ENCODE measurements at regions not wholly inside any gene's neighbourhood (a gene's known extent, or its start where the extent isn't known, plus 50 kb on each side); places are given as distances from the start of the nearest gene placed in this dataset.

GRCh38 chr2:57884281-57884680 is 162.3 kb upstream of the VRK2 start:
- TF ChIP-seq CTCF (IDR thresholded peaks at IDR 0.05): no peak
- Mint-ChIP-seq H3K4me3 (ENCODE audit: unreplicated experiment) (no peak overlapping the region), H3K36me3 (ENCODE audit: low read depth) (no peaks in the 10 kb centered on the region)

GRCh38 chr2:57885742-57886141 is 160.9 kb upstream of the VRK2 start:
- Mint-ChIP-seq H3K27ac (ENCODE audit: unreplicated experiment) (no peak overlapping the region), H3K4me3 (ENCODE audit: unreplicated experiment) (no peak overlapping the region), H3K4me1 (ENCODE audit: low read depth) (peaks cover 5% of the 10 kb centered on the region), H3K27me3 (ENCODE audit: low read depth) (peaks cover 2% of the 10 kb centered on the region), H3K9me3 (ENCODE audit: low read depth) (no peaks in the 10 kb centered on the region), H3K36me3 (ENCODE audit: low read depth) (no peaks in the 10 kb centered on the region)
- no peak for DNase-seq (ENCODE audit: low spot score)
- TF ChIP-seq CTCF (IDR thresholded peaks at IDR 0.05): no peak

More at GRCh38 chr2:57884281-57884680, 162.3 kb upstream of the VRK2 start:
- peaks cover 5% of the 10 kb centered on the region for H3K4me1 Mint-ChIP-seq (ENCODE audit: low read depth)
- H3K9me3 Mint-ChIP-seq (ENCODE audit: low read depth): no peaks in the 10 kb centered on the region
- no peak overlapping the region for H3K27ac Mint-ChIP-seq (ENCODE audit: unreplicated experiment)
- H3K27me3 Mint-ChIP-seq (ENCODE audit: low read depth): peaks cover 2% of the 10 kb centered on the region
- DNase-seq (ENCODE audit: low spot score): no peak

GRCh38 chr2:57886161-57886786 is 160.3 kb upstream of the VRK2 start:
- Mint-ChIP-seq H3K9me3 (ENCODE audit: low read depth) (no peaks in the 10 kb centered on the region), H3K4me1 (ENCODE audit: low read depth) (peaks cover 7% of the 10 kb centered on the region), H3K4me3 (ENCODE audit: unreplicated experiment) (no peak overlapping the region), H3K27ac (ENCODE audit: unreplicated experiment) (no peak overlapping the region), H3K27me3 (ENCODE audit: low read depth) (peaks cover 2% of the 10 kb centered on the region), H3K36me3 (ENCODE audit: low read depth) (no peaks in the 10 kb centered on the region)
- DNase-seq (ENCODE audit: low spot score): no peak
- no peak for TF ChIP-seq CTCF (IDR thresholded peaks at IDR 0.05)

- Mint-ChIP-seq H3K27ac (ENCODE audit: unreplicated experiment) (no peak overlapping the region), H3K9me3 (ENCODE audit: low read depth) (no peaks in the 10 kb centered on the region), H3K27me3 (ENCODE audit: low read depth) (peaks cover 2% of the 10 kb centered on the region), H3K4me1 (ENCODE audit: low read depth) (peaks cover 10% of the 10 kb centered on the region), H3K4me3 (ENCODE audit: unreplicated experiment) (no peak overlapping the region), H3K36me3 (ENCODE audit: low read depth) (no peaks in the 10 kb centered on the region)
- DNase-seq (ENCODE audit: low spot score): no peak
- no peak for TF ChIP-seq CTCF (IDR thresholded peaks at IDR 0.05)
Observed at GRCh38 chr2:57888463-57888862, 158.1 kb upstream of the VRK2 start.

GRCh38 chr2:57890464-57890863 is 156.1 kb upstream of the VRK2 start:
- no peaks in the 10 kb centered on the region for H3K9me3 Mint-ChIP-seq (ENCODE audit: low read depth)
- peaks cover 5% of the 10 kb centered on the region for H3K27me3 Mint-ChIP-seq (ENCODE audit: low read depth)
- no peak overlapping the region for H3K4me3 Mint-ChIP-seq (ENCODE audit: unreplicated experiment)
- no peak for DNase-seq (ENCODE audit: low spot score)
- H3K27ac Mint-ChIP-seq (ENCODE audit: unreplicated experiment): no peak overlapping the region
- TF ChIP-seq CTCF (IDR thresholded peaks at IDR 0.05): no peak
- peaks cover 14% of the 10 kb centered on the region for H3K4me1 Mint-ChIP-seq (ENCODE audit: low read depth)
- H3K36me3 Mint-ChIP-seq (ENCODE audit: low read depth): peaks cover 2% of the 10 kb centered on the region
